ENCODE measurements at regions not wholly inside any gene's neighbourhood (a gene's known extent, or its start where the extent isn't known, plus 50 kb on each side); places are given as distances from the start of the nearest gene placed in this dataset.

DNA sequence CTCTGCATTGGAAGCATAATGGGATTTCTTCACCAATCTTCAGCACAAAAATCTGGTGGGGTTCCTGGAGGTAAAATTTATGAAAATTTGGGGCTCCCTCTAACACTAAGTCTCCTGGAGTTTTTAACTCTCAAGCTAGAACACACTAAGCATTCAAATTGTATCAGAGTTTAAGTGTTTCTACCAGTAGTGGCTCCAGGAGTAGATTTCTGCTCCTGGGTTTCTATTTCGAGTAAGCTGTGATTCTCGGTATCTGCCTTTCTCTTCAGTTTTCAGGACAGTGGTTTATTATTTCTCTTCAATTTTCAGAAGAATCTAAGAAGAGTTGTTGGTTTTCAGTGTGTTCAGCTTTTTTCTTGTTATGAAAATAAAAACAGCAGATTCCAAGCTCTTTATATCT lies 566.4 kb upstream of the KCND2 start:
- DNase-seq (ENCODE audit: low spot score), result no peak
- in situ Hi-C loops (cut with MboI; ENCODE audit: low pct_unique_long_range_greater_than_20kb, low sequenced_read_pairs, unreplicated experiment), result no loop called here
- TF ChIP-seq, protein P1, sequence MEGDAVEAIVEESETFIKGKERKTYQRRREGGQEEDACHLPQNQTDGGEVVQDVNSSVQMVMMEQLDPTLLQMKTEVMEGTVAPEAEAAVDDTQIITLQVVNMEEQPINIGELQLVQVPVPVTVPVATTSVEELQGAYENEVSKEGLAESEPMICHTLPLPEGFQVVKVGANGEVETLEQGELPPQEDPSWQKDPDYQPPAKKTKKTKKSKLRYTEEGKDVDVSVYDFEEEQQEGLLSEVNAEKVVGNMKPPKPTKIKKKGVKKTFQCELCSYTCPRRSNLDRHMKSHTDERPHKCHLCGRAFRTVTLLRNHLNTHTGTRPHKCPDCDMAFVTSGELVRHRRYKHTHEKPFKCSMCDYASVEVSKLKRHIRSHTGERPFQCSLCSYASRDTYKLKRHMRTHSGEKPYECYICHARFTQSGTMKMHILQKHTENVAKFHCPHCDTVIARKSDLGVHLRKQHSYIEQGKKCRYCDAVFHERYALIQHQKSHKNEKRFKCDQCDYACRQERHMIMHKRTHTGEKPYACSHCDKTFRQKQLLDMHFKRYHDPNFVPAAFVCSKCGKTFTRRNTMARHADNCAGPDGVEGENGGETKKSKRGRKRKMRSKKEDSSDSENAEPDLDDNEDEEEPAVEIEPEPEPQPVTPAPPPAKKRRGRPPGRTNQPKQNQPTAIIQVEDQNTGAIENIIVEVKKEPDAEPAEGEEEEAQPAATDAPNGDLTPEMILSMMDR (IDR thresholded peaks at IDR 0.05; ENCODE audit: extremely low read depth, insufficient read depth, missing control alignments), result no peak

DNA sequence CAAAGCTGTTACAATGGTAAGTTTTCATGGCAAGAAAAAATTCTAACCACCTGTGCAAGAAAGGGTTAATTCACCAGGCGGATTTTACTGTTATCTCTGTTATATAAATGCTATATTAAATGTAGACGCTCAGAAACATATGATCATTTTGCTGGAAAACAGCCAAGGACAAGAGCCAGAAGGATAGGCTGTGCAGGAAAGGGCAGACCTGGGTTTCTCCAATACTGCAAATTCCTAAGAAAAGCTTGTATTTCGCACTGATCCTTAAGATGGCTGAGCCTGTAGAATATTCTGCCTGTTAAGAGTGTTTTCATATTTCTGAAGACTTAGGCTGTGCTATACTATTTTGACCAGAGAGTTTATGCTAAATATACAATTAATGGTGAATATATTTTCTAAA lies 564.1 kb upstream of the KCND2 start:
- in situ Hi-C loops (cut with MboI; ENCODE audit: low pct_unique_long_range_greater_than_20kb, low sequenced_read_pairs, unreplicated experiment), result no loop called here
- TF ChIP-seq, protein P1 (IDR thresholded peaks at IDR 0.05; ENCODE audit: extremely low read depth, insufficient read depth, missing control alignments), result no peak
- DNase-seq (ENCODE audit: low spot score), result no peak

DNA sequence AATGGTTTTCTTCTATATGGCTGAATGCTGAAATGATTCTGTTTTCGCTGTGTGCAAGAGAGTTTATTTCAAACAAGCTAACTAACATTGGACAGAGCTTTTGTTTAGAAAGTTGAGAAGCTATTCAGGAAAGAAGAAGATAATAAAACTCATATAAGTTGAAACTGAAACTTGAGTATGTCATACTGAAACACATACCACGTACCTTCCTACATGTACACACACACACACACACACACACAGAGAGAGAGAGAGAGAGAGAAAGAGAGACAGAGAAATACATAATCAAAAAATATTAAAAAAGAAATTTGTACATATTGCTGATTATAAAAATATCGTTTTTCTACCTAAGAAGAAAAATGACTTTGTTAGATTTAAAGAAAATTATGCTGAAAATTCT lies 561.9 kb upstream of the KCND2 start:
- TF ChIP-seq, protein P1 (IDR thresholded peaks at IDR 0.05; ENCODE audit: extremely low read depth, insufficient read depth, missing control alignments), result no peak
- peak; percentile 17 for DNase-seq (ENCODE audit: low spot score)
- in situ Hi-C loops (cut with MboI; ENCODE audit: low pct_unique_long_range_greater_than_20kb, low sequenced_read_pairs, unreplicated experiment), result no loop called here

DNA sequence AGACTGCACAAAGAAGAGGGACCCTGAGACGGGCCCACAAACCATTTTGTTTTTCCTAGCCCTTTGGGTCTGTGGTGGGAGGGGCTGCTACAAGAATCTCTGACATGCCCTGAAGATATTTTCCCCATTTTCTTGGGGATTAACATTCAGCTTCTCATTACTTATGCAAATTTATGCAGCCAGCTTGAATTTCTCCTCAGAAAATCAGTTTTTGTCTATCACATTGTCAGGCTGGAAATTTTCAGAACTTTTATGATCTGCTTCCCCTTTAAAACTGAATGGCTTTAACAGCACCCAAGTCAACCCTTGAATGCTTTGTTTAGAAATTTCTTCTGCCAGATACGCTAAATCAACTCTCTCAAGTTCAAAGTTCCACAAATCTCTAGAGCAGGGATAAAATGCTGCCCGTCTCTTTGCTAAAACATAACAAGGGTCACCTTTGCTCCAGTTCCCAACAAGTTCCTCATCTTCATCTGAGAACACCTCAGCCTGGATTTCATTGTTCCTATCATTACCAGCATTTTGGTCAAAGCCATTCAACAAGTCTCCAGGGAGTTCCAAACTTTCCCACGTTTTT lies 560.0 kb upstream of the KCND2 start:
- TF ChIP-seq, protein P1 (IDR thresholded peaks at IDR 0.05; ENCODE audit: extremely low read depth, insufficient read depth, missing control alignments), result no peak
- no peak for DNase-seq (ENCODE audit: low spot score)
- in situ Hi-C loops (cut with MboI; ENCODE audit: low pct_unique_long_range_greater_than_20kb, low sequenced_read_pairs, unreplicated experiment), result no loop called here

DNA sequence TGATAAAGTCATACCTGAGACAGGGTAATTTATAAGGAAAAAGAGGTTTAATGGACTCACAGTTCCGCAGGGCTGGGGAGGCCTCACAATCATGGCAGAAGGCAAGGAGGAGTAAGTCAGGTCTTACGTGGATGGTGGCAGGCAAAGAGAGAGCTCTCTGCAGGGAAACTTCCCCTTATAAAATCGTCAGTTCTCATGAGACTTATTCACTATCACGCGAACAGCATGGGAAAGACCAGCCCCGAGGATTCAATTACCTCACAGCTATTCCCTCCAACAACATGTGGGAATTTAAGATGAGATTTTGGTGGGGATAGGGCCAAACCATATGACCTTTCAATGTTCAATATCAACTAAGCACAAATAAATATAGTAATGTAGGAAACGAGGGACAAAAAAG lies 559.4 kb upstream of the KCND2 start:
- in situ Hi-C loops (cut with MboI; ENCODE audit: low pct_unique_long_range_greater_than_20kb, low sequenced_read_pairs, unreplicated experiment), result no loop called here
- no peak for DNase-seq (ENCODE audit: low spot score)
- TF ChIP-seq, protein P1 (IDR thresholded peaks at IDR 0.05; ENCODE audit: extremely low read depth, insufficient read depth, missing control alignments), result no peak

DNA sequence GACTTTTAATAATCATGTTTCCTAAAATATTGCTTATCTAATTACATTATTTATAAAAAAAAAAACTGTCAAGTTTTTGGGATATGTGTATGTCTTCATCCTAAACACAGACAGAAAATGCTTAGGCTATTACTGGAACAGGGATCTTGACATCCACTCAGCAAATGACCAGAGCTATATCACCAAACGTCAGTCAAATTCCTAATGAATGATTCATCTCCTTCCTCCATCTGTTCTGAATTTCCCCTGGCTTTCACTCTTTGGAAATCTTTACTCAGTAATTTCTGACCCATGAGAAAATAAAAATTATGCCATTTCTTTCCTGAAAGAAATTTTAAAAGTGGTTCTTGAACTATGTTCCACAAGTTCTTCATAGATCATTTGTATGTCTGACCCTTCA lies 552.4 kb upstream of the KCND2 start:
- in situ Hi-C loops (cut with MboI; ENCODE audit: low pct_unique_long_range_greater_than_20kb, low sequenced_read_pairs, unreplicated experiment), result no loop called here
- no peak for DNase-seq (ENCODE audit: low spot score)
- TF ChIP-seq, protein P1 (IDR thresholded peaks at IDR 0.05; ENCODE audit: extremely low read depth, insufficient read depth, missing control alignments), result no peak

Measured in GM13977 (cell line).